Fibroblast of the aortic adventitia (primary cell): ENCODE measurements at regions not wholly inside any gene's neighbourhood (a gene's known extent, or its start where the extent isn't known, plus 50 kb on each side); places are given as distances from the start of the nearest gene placed in this dataset.

ENCODE experiments used
- DNase-seq: peaks from one replicate; pipeline ENCODE4 v3.0.0-alpha.2; 2010; ENCODE audit warnings: low read depth
- H3K4me3 ChIP-seq: 2 replicates; pipeline ENCODE4 v1.5.1; 2011; ENCODE audit warnings: low read depth, mild to moderate bottlenecking, control low read depth, low read length, moderate library complexity
- TF ChIP-seq, protein P1 (sequence below): IDR thresholded peaks from 2 replicates; pipeline ENCODE4 v1.5.1; 2011; ENCODE audit warnings: mild to moderate bottlenecking, low read length, control low read depth, inconsistent platforms; ENCODE audit not compliant: insufficient read depth

DNA sequence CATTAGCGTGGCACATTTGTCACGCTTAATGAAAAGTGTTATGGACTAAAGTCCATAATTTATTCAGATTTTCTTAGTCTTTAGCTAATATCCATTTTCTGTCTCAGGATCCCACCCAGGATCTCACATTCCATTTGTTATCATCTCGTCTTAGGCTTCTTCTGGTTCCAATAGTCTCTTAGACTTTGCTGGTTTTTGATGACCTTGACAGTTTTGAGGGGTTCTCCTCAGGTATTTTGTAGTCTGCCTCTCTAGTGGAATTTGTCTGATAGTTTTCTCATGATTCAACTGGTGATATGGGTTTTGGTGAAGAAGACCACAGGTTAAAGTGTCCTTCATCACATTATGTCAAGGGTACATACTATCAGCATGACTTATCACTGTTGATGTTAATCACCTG lies 66.0 kb upstream of the GPR26 start:
- DNase-seq: no peak
- no peak overlapping the region for H3K4me3 ChIP-seq
- TF ChIP-seq, protein P1, sequence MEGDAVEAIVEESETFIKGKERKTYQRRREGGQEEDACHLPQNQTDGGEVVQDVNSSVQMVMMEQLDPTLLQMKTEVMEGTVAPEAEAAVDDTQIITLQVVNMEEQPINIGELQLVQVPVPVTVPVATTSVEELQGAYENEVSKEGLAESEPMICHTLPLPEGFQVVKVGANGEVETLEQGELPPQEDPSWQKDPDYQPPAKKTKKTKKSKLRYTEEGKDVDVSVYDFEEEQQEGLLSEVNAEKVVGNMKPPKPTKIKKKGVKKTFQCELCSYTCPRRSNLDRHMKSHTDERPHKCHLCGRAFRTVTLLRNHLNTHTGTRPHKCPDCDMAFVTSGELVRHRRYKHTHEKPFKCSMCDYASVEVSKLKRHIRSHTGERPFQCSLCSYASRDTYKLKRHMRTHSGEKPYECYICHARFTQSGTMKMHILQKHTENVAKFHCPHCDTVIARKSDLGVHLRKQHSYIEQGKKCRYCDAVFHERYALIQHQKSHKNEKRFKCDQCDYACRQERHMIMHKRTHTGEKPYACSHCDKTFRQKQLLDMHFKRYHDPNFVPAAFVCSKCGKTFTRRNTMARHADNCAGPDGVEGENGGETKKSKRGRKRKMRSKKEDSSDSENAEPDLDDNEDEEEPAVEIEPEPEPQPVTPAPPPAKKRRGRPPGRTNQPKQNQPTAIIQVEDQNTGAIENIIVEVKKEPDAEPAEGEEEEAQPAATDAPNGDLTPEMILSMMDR: no peak

DNA sequence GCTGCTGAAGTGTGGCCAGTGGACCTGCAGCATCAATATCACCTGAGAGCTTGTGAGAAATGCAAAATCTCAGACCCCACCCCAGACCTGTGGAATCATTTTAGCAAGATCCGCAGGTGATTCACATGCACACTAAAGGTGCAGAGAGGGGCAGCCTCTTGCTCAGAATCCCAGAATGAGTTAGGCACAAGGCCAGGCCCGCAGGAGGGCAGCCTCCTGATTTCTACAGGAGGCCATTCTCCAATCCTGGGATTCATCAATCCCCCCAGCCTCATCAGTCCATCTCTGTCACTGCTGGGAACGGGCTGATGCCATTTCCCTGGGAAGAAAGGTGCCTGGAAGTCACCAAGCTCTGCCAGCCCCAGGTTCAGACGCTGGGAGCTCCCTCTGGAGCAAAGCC lies 63.0 kb upstream of the GPR26 start:
- no peak for DNase-seq
- H3K4me3 ChIP-seq: no peak overlapping the region
- TF ChIP-seq, protein P1: no peak

DNA sequence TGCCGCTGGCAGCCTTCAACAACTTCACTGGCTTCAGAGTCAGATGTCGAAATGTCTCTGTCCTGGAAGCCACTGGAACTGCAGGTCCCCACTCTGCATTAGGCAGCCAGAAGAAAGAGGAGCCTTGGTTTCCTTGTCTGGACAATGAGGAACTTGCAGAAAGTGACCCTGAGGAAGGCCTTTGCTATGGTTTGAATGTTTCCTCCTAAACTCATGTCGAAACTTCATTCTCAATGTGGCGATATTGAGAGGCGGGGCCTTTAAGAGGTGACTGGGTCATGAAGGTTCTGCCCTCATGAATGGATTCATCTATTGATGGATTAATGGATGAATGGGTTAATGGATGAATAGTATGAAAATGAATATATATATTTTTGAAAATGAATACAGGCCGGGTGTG lies 61.6 kb upstream of the GPR26 start:
- TF ChIP-seq, protein P1: no peak
- DNase-seq: no peak
- no peak overlapping the region for H3K4me3 ChIP-seq

DNA sequence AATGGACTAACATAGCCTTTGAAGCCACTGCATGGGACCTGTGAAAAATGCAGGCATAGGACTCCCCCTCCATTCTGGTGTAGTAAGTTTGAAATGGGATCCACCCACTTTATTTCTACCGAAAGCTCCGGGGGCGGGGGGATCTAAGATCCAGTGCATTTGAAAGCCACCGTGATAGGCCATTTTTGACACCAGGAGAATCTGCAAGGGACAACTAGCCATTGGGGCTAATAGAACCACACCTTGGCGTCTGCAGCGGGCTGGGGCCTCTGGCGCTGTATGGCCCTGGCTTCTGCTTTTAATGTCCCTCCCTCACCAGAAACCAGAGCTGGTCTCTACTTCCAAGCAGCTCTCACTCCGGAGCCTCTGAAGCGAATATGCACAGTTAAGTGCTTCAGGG lies 60.1 kb upstream of the GPR26 start:
- no peak for DNase-seq
- no peak overlapping the region for H3K4me3 ChIP-seq
- TF ChIP-seq, protein P1: no peak

DNA sequence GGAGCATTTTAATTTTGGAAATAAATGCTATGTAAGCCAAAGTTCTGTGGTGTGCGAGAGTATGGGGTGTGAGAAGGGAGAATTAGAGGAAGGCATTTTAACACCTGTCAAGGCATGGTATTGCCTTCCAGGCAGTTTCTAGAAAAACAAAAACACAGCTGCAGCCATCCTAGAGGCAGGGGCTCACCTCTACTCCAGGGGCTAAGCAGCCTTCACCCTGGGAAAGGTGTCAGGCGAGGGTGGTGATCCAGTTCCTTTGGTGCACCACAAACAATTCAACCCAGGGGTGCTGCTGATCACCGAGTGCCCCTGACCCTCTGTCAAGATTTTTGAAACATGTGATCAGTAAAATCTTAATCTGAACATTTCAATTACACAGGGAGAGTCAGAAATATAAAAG lies 59.2 kb upstream of the GPR26 start:
- H3K4me3 ChIP-seq: no peak overlapping the region
- TF ChIP-seq, protein P1: no peak
- DNase-seq: no peak

DNA sequence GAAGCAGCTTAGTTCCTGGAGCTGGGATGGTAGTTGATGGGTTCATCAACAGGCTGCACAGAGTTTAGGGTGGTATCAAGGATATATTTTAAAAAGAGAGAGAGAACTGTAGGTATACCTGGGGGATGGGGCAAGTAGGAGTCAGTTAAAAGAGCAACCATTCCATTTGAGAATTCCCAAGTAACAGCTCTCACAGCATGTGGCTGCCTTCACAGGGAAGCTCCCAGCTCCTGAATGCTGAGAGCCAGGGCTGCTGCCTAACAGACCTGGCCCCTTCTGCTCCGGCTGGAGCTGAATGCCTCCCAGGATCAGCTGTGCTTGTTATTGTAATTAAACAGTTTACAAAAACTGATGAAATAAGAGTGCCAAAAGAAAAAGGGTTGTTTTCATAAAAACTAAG lies 58.8 kb upstream of the GPR26 start:
- no peak for DNase-seq
- no peak overlapping the region for H3K4me3 ChIP-seq
- TF ChIP-seq, protein P1: no peak

DNA sequence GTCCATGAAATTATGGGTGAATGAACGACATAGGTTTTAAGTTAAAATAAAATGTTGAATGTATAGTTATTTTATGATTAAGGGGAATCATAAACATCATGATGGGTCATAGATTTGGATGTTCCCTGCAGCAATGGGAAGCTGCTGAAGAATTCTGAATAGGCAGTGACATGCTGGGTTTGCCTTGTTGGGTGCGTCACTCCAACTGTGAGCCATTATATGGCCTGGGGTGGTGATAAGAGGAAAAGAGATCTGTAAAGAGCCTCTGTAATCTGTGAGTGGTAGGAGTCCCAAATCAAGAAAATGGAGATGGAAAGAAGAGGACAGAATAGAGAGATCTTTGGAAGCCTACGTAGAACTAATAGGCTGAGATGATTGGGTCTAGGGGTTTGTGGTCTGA lies 58.1 kb upstream of the GPR26 start:
- TF ChIP-seq, protein P1: no peak
- DNase-seq: no peak
- no peak overlapping the region for H3K4me3 ChIP-seq
